ENCODE measurements at regions not wholly inside any gene's neighbourhood (a gene's known extent, or its start where the extent isn't known, plus 50 kb on each side); places are given as distances from the start of the nearest gene placed in this dataset.

DNA sequence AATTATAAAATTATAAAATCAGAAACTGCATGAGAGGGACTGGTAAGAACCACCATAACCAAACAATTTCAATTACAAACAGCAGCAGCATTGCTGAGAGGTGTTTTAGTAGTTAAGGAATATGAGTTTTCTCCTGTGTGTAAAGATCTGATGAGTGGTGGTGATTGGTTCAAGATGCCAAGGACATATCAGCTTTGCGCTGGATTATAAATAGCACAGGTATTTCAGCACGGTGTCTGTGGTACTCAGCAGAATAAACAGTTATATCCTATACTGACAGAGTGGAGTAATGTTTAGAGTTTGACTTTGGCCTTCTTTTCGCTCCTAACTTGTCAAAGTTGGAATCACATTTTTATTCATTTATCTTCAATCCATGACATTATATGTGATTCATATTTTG, 501.0 kb downstream of the CDH26 start:
- H3K27ac ChIP-seq: no peak overlapping the region
- TF ChIP-seq, protein P1, sequence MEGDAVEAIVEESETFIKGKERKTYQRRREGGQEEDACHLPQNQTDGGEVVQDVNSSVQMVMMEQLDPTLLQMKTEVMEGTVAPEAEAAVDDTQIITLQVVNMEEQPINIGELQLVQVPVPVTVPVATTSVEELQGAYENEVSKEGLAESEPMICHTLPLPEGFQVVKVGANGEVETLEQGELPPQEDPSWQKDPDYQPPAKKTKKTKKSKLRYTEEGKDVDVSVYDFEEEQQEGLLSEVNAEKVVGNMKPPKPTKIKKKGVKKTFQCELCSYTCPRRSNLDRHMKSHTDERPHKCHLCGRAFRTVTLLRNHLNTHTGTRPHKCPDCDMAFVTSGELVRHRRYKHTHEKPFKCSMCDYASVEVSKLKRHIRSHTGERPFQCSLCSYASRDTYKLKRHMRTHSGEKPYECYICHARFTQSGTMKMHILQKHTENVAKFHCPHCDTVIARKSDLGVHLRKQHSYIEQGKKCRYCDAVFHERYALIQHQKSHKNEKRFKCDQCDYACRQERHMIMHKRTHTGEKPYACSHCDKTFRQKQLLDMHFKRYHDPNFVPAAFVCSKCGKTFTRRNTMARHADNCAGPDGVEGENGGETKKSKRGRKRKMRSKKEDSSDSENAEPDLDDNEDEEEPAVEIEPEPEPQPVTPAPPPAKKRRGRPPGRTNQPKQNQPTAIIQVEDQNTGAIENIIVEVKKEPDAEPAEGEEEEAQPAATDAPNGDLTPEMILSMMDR (conservative IDR thresholded peaks at IDR 0.05): no peak

DNA sequence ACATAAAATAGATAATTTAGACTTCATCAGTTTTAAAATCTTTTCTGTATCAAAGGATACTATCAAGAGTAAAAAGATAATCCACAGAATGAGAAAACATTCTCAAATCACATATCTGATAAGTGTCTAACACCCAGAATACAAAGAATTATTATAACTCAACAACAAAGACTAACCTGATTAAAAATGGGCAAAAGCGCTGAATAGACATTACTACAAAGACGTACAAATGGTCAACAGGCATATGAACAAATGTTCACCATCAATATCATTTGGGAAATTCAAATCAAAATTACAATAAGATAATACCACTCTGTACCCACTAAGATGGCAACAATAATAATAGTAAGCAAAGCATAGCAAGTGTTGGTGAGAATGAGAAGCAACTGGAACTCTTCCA, 503.8 kb downstream of the CDH26 start:
- TF ChIP-seq, protein P1 (conservative IDR thresholded peaks at IDR 0.05): no peak
- H3K27ac ChIP-seq: no peak overlapping the region

DNA sequence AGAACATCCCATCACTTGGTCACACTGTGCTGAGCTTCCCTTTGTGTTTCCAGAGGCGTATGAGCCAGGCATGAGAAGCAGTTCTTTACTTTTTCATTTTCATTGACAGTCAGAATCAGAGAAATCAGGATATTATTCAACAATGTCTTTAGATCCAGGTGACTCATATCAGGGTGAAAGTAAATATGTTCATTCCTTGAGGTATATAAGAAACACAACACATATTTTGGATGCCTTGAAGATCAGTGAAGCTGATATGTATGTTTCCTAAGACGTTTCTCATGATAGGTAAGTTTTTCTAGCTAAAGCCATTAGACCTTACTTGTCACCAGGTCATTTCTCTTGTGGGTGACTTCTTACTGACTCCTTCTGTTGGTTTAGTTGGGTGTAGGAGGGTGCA, 505.6 kb downstream of the CDH26 start:
- no peak overlapping the region for H3K27ac ChIP-seq
- TF ChIP-seq, protein P1 (conservative IDR thresholded peaks at IDR 0.05): no peak

DNA sequence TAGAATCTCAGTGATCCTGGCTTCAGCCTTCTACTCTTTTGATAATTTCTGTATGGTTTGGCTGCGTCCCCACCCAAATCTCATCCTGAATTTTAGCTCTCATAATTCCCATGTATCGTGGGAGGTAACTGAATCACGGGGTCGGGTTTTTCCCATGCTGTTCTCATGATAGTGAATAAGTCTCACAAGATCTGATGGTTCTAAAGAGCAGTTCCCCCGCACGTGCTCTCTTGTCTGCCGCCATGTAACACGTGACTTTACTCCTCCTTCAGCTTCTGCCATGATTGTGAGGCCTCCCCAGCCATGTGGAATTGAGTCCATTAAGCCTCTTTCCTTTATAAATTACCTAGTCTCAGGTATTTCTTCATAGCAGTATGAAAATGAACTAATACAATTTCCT, 507.2 kb downstream of the CDH26 start:
- TF ChIP-seq, protein P1 (conservative IDR thresholded peaks at IDR 0.05): no peak

DNA sequence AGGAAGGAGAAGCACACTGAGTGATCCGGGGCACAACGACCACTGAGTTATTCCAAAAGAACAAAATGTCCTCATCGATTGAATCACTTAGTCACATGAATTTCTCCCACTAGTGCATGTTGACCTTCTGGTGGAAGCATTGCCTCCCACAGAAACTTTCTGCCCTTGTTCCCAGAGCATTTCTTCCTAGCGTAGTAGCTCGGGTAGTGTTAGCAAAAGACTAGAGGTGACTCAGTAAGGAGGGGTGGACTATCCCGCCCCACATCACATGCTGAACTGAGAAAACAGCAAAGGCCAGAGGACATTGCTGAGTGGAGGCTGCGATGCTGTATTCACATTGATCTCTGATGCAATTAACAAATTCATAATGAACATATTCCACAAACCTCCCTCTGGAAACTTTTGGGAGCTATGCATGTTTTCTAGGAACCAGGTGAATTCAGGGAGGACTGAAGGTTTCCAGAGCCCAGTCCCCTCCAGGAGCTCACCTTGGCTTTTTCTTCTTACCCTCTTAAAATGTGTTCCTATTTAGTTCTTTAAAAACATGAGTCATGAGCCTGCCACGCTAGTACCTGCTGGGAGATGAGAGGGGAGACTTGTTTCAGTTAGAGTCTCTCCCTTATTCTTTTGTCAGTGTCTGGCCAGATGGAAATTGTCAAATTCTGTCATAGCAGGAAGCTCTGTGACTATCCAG, 507.9 kb downstream of the CDH26 start:
- TF ChIP-seq, protein P1 (conservative IDR thresholded peaks at IDR 0.05): no peak
- H3K27ac ChIP-seq: no peak overlapping the region

More for the DNA sequence above, 507.2 kb downstream of the CDH26 start:
- no peak overlapping the region for H3K27ac ChIP-seq

DNA sequence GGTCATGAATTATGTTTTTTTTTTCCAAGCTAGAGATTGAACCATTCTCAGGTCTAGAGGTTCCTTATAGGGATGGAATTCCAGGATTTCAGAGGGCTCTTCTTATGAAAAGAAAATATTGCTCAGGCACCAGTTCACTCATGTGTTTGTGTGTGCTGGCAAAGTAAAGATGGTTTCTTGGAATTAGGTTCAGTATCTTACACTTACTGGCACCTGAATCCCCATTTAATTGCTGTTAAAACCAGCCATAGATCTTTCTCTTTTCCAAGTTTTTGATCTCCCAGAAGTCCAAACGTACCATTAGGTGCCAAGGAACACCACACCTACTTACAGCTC, 508.4 kb downstream of the CDH26 start:
- TF ChIP-seq, protein P1 (conservative IDR thresholded peaks at IDR 0.05): no peak
- no peak overlapping the region for H3K27ac ChIP-seq

DNA sequence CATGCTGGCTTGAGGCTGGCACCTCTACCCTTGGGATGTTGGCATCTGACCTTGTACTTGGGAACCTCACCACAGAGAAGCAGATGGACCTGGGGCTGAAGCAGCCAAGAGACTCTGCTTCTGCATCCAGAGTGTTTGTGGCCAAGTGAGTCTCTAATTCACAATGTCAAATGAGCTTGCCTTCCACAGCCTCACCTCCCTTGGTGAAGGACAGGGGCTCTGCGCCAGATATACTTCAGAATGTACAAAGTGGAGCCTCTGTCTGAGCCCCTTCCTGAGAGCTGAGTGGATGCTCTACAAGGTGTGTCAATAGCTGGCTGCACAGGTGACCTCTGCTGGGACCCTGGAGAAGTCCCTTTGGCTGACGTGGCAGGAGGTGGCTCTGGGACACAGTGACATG, 508.9 kb downstream of the CDH26 start:
- TF ChIP-seq, protein P1 (conservative IDR thresholded peaks at IDR 0.05): no peak

More for the DNA sequence above, 508.9 kb downstream of the CDH26 start:
- no peak overlapping the region for H3K27ac ChIP-seq
